ENCODE measurements at regions not wholly inside any gene's neighbourhood (a gene's known extent, or its start where the extent isn't known, plus 50 kb on each side); places are given as distances from the start of the nearest gene placed in this dataset.
"Not testable (repeated sequence)": the region's sequence is repeated elsewhere in the genome, so short reads cannot be mapped to it uniquely, and the experiment has no call there.

GRCh38 chr18:8519102-8519501 lies 90.1 kb upstream of the RAB12 start:
- no peak for TF ChIP-seq CTCF (IDR thresholded peaks at IDR 0.05; ENCODE audit: extremely low read depth, missing control alignments)
- no peak for DNase-seq (ENCODE audit: low spot score)

- DNase-seq (ENCODE audit: low spot score) = no peak
- no peak for TF ChIP-seq CTCF (IDR thresholded peaks at IDR 0.05; ENCODE audit: extremely low read depth, missing control alignments)
Measured at GRCh38 chr18:8520266-8520665, 89.0 kb upstream of the RAB12 start.

DNA sequence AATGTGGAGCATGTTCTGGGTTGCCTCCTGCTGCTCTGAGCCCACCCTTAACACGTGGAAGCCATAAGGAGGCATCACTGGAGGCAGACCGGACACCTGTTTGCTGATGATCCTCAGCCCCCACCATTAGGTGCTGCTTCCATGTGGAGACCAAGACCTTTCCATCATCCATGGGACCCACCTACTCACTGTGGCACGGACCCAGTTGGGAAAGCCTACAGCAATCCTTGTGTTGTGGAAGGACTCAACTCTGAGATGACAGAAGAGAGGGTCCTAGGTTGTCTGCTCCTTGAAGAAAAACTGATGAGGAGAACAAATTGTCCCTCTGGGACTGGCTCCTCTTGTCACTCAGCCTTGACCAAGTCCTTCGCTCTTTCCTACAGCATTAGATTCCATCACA lies 86.5 kb upstream of the RAB12 start:
- no peak for DNase-seq (ENCODE audit: low spot score)
- no peak for TF ChIP-seq CTCF (IDR thresholded peaks at IDR 0.05; ENCODE audit: extremely low read depth, missing control alignments)

DNA sequence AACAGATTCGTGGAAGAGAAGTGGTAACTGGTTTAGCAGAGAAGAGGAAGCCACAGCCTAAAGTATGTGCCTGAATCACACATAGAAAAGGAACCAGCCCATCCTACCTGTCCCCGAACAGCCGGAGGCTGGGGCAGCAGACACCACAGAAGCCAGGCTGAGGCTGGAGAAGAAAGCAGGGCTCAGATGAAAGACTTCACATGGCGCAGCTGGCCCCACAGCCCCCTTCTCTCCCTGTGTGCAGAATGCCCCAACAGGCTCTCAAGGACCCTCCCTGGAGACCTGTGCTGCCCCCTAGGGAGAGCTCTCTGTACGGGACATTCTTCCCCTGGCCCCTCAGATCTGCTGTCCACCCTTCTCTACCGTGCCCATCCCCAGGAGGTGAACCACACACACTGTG lies 83.5 kb upstream of the RAB12 start:
- peak; percentile 29 for DNase-seq (ENCODE audit: low spot score)
- no peak for TF ChIP-seq CTCF (IDR thresholded peaks at IDR 0.05; ENCODE audit: extremely low read depth, missing control alignments)

DNA sequence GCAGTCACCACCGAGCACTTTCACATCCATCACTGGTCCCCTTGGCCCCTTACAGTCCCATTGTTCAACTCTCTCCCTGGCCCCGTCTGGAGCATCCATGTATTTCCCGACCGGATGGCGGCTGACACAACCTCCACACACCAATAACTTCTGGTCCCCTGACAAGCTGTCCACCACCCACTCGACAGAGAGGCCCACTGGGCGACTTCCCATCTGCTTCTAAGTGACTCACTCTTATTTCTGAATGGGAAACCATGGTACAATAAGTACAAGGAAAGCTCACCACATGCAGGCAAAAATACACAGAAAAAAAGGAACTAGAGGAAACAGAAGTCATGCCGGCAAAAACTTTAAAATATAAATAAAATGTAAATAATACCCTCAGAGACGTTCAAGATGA lies 82.9 kb upstream of the RAB12 start:
- TF ChIP-seq CTCF (IDR thresholded peaks at IDR 0.05; ENCODE audit: extremely low read depth, missing control alignments) = no peak
- no peak for DNase-seq (ENCODE audit: low spot score)

DNA sequence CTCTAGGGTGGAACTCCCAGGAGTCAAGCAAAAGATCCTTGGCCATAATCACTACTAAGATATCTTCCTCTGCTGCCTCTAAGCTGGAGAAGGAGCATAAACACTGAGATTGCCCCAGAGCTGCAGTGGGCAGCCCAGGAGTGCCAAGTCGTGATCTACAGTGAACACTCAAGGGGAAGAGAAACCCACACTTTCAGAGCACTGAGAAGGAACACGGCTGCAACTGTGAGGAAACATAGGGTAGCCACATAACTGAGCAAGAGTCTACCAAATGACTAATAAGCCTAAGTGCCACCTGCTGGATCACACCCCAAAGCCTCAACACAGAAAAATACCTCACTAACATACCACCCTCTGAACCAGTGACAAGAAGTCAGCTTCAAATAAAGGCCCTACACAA lies 79.6 kb upstream of the RAB12 start:
- DNase-seq (ENCODE audit: low spot score) = no peak
- TF ChIP-seq CTCF (IDR thresholded peaks at IDR 0.05; ENCODE audit: extremely low read depth, missing control alignments) = no peak

- not testable (repeated sequence) for DNase-seq (ENCODE audit: low spot score)
Measured at GRCh38 chr18:8531084-8531483, 78.2 kb upstream of the RAB12 start.

- no peak for TF ChIP-seq CTCF (IDR thresholded peaks at IDR 0.05; ENCODE audit: extremely low read depth, missing control alignments)
- no peak for DNase-seq (ENCODE audit: low spot score)
Measured at GRCh38 chr18:8536231-8536630, 73.0 kb upstream of the RAB12 start.

All from GM20000 (cell line).